ENCODE measurements at regions not wholly inside any gene's neighbourhood (a gene's known extent, or its start where the extent isn't known, plus 50 kb on each side); places are given as distances from the start of the nearest gene placed in this dataset.
A peak's percentile ranks its signal among the peaks of the same experiment; 100 is the strongest.

DNA sequence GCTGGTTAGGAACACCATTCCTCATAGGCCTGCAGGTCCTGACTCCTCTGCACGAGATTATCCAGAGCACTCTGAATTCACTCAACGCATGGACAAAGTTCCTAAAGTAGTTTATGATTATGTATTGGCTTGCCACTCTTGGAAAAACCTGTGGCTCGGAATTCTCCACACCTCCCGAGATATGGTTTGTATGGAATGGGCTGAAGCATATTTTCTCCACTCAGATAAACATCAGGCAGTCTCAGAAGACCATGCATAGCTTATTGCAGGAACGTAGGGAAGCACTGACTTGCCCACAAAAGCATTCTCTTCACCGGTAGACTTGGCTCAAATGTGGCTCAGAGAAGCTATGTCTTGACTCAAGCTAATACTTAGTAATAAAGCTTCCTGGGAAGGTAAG, 338.6 kb upstream of the NFE2L3 start:
- no peaks in the 10 kb centered on the region for H3K36me3 ChIP-seq (ENCODE audit: control insufficient read depth, insufficient read depth, low read length)
- H3K4me3 ChIP-seq (ENCODE audit: low read depth, low read length) = no peak overlapping the region
- H3K27me3 ChIP-seq (ENCODE audit: control insufficient read depth, insufficient read depth, low read length) = no peaks in the 10 kb centered on the region
- TF ChIP-seq, protein P1, sequence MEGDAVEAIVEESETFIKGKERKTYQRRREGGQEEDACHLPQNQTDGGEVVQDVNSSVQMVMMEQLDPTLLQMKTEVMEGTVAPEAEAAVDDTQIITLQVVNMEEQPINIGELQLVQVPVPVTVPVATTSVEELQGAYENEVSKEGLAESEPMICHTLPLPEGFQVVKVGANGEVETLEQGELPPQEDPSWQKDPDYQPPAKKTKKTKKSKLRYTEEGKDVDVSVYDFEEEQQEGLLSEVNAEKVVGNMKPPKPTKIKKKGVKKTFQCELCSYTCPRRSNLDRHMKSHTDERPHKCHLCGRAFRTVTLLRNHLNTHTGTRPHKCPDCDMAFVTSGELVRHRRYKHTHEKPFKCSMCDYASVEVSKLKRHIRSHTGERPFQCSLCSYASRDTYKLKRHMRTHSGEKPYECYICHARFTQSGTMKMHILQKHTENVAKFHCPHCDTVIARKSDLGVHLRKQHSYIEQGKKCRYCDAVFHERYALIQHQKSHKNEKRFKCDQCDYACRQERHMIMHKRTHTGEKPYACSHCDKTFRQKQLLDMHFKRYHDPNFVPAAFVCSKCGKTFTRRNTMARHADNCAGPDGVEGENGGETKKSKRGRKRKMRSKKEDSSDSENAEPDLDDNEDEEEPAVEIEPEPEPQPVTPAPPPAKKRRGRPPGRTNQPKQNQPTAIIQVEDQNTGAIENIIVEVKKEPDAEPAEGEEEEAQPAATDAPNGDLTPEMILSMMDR (IDR thresholded peaks at IDR 0.05; ENCODE audit: insufficient read depth, low read length, poor library complexity, severe bottlenecking) = no peak
- no peak for DNase-seq (ENCODE audit: low read depth)

DNA sequence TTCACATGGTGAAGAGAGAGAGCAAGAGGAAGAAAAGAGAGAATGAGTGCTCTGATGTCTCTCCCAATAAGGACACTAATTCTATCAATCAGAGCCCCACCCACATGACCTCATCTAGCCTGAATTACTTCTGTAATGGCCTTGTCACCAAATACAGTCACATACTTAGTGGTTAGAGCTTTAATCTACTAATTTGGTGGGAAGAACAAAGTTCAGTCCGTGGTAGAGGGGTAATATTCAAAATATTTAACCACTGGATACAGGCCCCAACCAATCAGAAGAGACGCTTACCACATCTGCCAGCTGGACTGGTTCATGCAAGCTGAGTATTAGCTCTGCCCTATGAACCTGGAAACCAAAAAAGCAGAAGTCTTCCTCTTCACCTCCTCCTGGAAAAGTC, 336.3 kb upstream of the NFE2L3 start:
- TF ChIP-seq, protein P1 (IDR thresholded peaks at IDR 0.05; ENCODE audit: insufficient read depth, low read length, poor library complexity, severe bottlenecking) = no peak
- no peak for DNase-seq (ENCODE audit: low read depth)
- no peaks in the 10 kb centered on the region for H3K36me3 ChIP-seq (ENCODE audit: control insufficient read depth, insufficient read depth, low read length)
- no peak overlapping the region for H3K4me3 ChIP-seq (ENCODE audit: low read depth, low read length)
- no peaks in the 10 kb centered on the region for H3K27me3 ChIP-seq (ENCODE audit: control insufficient read depth, insufficient read depth, low read length)

DNA sequence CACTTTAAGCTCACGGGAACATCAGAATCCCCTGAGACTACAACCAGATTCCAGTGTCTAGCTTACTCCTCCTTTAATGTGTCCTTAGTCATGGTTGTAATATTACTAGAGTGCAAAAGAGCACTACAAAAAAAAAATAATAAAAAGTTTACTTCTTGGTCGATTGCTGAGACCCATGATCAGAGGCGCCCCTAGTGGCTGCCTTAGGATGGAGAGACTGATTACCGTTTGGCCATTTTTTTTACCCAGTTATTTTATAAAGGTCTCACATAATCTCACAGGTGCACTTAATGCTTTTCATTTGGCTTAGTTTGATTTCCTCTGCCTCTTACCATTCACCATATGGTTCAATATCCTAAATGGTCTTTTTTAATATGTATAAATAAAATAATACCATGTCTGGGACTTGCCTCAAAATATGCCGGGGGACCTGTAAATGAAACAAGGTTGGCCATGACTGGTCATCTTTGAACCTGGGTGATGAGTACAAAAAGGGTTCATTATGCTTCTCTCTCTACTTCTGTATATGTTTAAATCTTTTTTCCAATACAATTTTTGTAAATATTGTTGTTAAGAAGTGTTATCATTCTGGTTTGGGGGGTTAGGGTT, 331.5 kb upstream of the NFE2L3 start:
- H3K36me3 ChIP-seq (ENCODE audit: control insufficient read depth, insufficient read depth, low read length) = no peaks in the 10 kb centered on the region
- TF ChIP-seq, protein P1 (IDR thresholded peaks at IDR 0.05; ENCODE audit: insufficient read depth, low read length, poor library complexity, severe bottlenecking) = peak; percentile 41
- H3K4me3 ChIP-seq (ENCODE audit: low read depth, low read length) = no peak overlapping the region
- no peak for DNase-seq (ENCODE audit: low read depth)
- H3K27me3 ChIP-seq (ENCODE audit: control insufficient read depth, insufficient read depth, low read length) = no peaks in the 10 kb centered on the region

DNA sequence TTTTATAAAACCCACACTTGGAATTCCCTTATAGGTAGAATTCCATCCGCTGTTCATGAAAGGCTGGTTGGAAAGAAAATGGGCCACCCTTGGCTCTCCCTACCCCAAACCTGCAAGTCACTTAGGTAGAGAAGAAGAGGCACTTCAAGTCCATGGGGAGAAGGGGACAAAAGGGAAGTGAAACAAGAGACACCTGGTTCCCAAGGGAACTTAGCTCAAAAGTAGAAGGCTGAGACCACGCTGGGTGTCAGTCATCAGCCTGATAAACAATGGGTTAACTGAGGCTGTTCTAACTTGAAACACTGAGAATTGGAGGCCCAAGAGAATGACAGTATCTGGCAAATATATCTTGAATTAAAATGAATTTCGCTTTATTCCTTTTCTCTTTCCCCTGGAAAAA, 330.8 kb upstream of the NFE2L3 start:
- H3K27me3 ChIP-seq (ENCODE audit: control insufficient read depth, insufficient read depth, low read length) = no peaks in the 10 kb centered on the region
- DNase-seq (ENCODE audit: low read depth) = no peak
- H3K36me3 ChIP-seq (ENCODE audit: control insufficient read depth, insufficient read depth, low read length) = no peaks in the 10 kb centered on the region
- TF ChIP-seq, protein P1 (IDR thresholded peaks at IDR 0.05; ENCODE audit: insufficient read depth, low read length, poor library complexity, severe bottlenecking) = no peak
- no peak overlapping the region for H3K4me3 ChIP-seq (ENCODE audit: low read depth, low read length)

DNA sequence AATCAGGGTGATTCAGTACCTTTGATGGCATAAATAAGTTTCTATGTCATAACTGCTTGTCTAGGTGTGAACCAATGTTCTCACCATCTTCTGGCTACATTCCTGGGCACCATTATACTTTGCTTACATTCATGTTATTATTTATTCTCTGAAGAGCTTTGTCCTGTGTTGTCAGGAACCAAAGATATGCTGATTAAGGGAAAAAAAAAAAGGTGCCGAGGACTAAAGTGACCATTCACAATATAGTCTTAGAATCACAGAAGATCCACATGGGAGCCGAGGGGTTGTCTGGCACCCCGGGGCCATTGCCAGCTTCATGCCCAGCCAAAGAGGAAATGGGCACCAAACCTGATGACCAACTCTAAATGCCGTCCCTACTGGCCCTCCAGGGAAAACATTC, 329.2 kb upstream of the NFE2L3 start:
- TF ChIP-seq, protein P1 (IDR thresholded peaks at IDR 0.05; ENCODE audit: insufficient read depth, low read length, poor library complexity, severe bottlenecking) = no peak
- no peaks in the 10 kb centered on the region for H3K27me3 ChIP-seq (ENCODE audit: control insufficient read depth, insufficient read depth, low read length)
- DNase-seq (ENCODE audit: low read depth) = no peak
- no peak overlapping the region for H3K4me3 ChIP-seq (ENCODE audit: low read depth, low read length)
- H3K36me3 ChIP-seq (ENCODE audit: control insufficient read depth, insufficient read depth, low read length) = no peaks in the 10 kb centered on the region

DNA sequence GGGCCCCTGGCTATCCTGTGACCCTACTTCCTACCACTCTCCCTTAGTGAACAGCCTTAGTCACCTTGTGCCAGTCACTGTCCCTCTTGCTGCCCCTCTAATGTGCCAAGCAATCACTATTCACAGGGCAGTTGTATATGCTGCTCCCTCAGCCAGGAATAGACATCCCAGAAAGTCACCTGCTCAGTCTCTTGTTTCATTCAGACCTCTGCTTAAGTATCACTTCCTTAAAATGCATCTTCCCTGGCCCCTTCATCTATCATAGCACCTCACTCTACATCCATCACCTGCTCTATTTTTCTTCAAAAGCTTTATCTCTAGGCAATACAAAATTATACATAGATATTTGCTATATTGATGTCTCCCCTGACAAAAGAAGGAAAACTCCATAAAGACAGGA, 328.4 kb upstream of the NFE2L3 start:
- no peaks in the 10 kb centered on the region for H3K27me3 ChIP-seq (ENCODE audit: control insufficient read depth, insufficient read depth, low read length)
- no peak for DNase-seq (ENCODE audit: low read depth)
- no peaks in the 10 kb centered on the region for H3K36me3 ChIP-seq (ENCODE audit: control insufficient read depth, insufficient read depth, low read length)
- no peak overlapping the region for H3K4me3 ChIP-seq (ENCODE audit: low read depth, low read length)
- TF ChIP-seq, protein P1 (IDR thresholded peaks at IDR 0.05; ENCODE audit: insufficient read depth, low read length, poor library complexity, severe bottlenecking) = no peak
